ENCODE measurements at regions not wholly inside any gene's neighbourhood (a gene's known extent, or its start where the extent isn't known, plus 50 kb on each side); places are given as distances from the start of the nearest gene placed in this dataset.

GRCh38 chr1:84748364-84748763, 58.1 kb upstream of the SSX2IP start:
- no peak for TF ChIP-seq ZNF639 (CRISPR knock-in tag; conservative IDR thresholded peaks at IDR 0.05 in 1 of 2, IDR thresholded peaks at IDR 0.05 in 1 of 2)
- TF ChIP-seq KAT2B (IDR thresholded peaks at IDR 0.05; ENCODE audit: low read depth, low read length), result no peak
- no peak for TF ChIP-seq ZNF449 (CRISPR knock-in tag; IDR thresholded peaks at IDR 0.05)
- no peak for TF ChIP-seq CTCF (IDR thresholded peaks at IDR 0.05 in 2 of 3, conservative IDR thresholded peaks at IDR 0.05 in 1 of 3; ENCODE audit: insufficient read depth in 2 of 3, low read depth in 1 of 3, low read length in 3 of 3)
- TF ChIP-seq DPF2 (IDR thresholded peaks at IDR 0.05), result no peak
- no peak for TF ChIP-seq SIN3B (IDR thresholded peaks at IDR 0.05; ENCODE audit: low read depth)
- TF ChIP-seq ZNF354B (CRISPR knock-in tag; IDR thresholded peaks at IDR 0.05), result no peak
- TF ChIP-seq NFATC3 (IDR thresholded peaks at IDR 0.05), result no peak
- TF ChIP-seq ETS1 (conservative IDR thresholded peaks at IDR 0.05; ENCODE audit: control insufficient read depth, low read depth, low read length), result no peak
- TF ChIP-seq MTA1 (IDR thresholded peaks at IDR 0.05; ENCODE audit: borderline replicate concordance), result no peak
- TF ChIP-seq ARNT (IDR thresholded peaks at IDR 0.05), result no peak
- no peak for TF ChIP-seq SMARCC2 (IDR thresholded peaks at IDR 0.05; ENCODE audit: low read depth)

Data from K562 (cell line).